Fibroblast of mammary gland (primary cell): ENCODE measurements at regions not wholly inside any gene's neighbourhood (a gene's known extent, or its start where the extent isn't known, plus 50 kb on each side); places are given as distances from the start of the nearest gene placed in this dataset.

ENCODE experiments used
- DNase-seq: peaks from one replicate; pipeline ENCODE4 v3.0.0-alpha.2; 2010; ENCODE audit warnings: low read depth
- H3K4me3 ChIP-seq: 2 replicates; pipeline ENCODE4 v1.5.1; 2011; ENCODE audit warnings: low read depth, mild to moderate bottlenecking, low read length, moderate library complexity; ENCODE audit not compliant: control insufficient read depth
- CTCF ChIP-seq: conservative IDR thresholded peaks from 2 replicates; pipeline ENCODE4 v1.5.1; 2011; ENCODE audit warnings: low read depth, low read length, inconsistent platforms; ENCODE audit not compliant: control insufficient read depth, insufficient read depth

GRCh38 chr2:128549094-128549493, 230.4 kb upstream of the HS6ST1 start:
- DNase-seq: peak; percentile 35
- H3K4me3 ChIP-seq: no peak overlapping the region
- TF ChIP-seq CTCF: no peak

- TF ChIP-seq CTCF: no peak
- no peak for DNase-seq
- no peak overlapping the region for H3K4me3 ChIP-seq
These were observed 231.1 kb upstream of the HS6ST1 start for GRCh38 chr2:128549646-128550260.

GRCh38 chr2:128550389-128550788, 231.7 kb upstream of the HS6ST1 start:
- no peak for DNase-seq
- H3K4me3 ChIP-seq: no peak overlapping the region
- TF ChIP-seq CTCF: no peak

GRCh38 chr2:128550801-128551416, 232.2 kb upstream of the HS6ST1 start:
- no peak overlapping the region for H3K4me3 ChIP-seq
- TF ChIP-seq CTCF: no peak
- DNase-seq: no peak

GRCh38 chr2:128551435-128551834, 232.8 kb upstream of the HS6ST1 start:
- TF ChIP-seq CTCF: no peak

GRCh38 chr2:128552141-128552805, 233.6 kb upstream of the HS6ST1 start:
- TF ChIP-seq CTCF: no peak
- DNase-seq: no peak
- H3K4me3 ChIP-seq: no peak overlapping the region

More at GRCh38 chr2:128551435-128551834, 232.8 kb upstream of the HS6ST1 start:
- no peak for DNase-seq
- no peak overlapping the region for H3K4me3 ChIP-seq
